ENCODE measurements at regions not wholly inside any gene's neighbourhood (a gene's known extent, or its start where the extent isn't known, plus 50 kb on each side); places are given as distances from the start of the nearest gene placed in this dataset.

GRCh38 chr3:102135316-102135715, 286.0 kb downstream of the NFKBIZ start:
- no peak for DNase-seq (ENCODE audit: low spot score)

GRCh38 chr3:102136183-102136582, 286.9 kb downstream of the NFKBIZ start:
- DNase-seq (ENCODE audit: low spot score) = no peak
- no peak for ATAC-seq (ENCODE audit: low FRiP score)
- TF ChIP-seq CTCF (IDR thresholded peaks at IDR 0.05) = no peak

More at GRCh38 chr3:102135316-102135715, 286.0 kb downstream of the NFKBIZ start:
- TF ChIP-seq CTCF (IDR thresholded peaks at IDR 0.05) = no peak
- no peak for ATAC-seq (ENCODE audit: low FRiP score)

- DNase-seq (ENCODE audit: low spot score) (no peak), ATAC-seq (ENCODE audit: low FRiP score) (no peak)
- no peak for TF ChIP-seq CTCF (IDR thresholded peaks at IDR 0.05)
Measured at GRCh38 chr3:102140116-102140515, 290.8 kb downstream of the NFKBIZ start.

- TF ChIP-seq CTCF (IDR thresholded peaks at IDR 0.05) = no peak
- peak; percentile 25 for ATAC-seq (ENCODE audit: low FRiP score)
Measured at GRCh38 chr3:102141096-102141927, 292.0 kb downstream of the NFKBIZ start.

GRCh38 chr3:102141928-102142239, 292.6 kb downstream of the NFKBIZ start:
- peak; percentile 88 for ATAC-seq (ENCODE audit: low FRiP score)
- no peak for DNase-seq (ENCODE audit: low spot score)
- TF ChIP-seq CTCF (IDR thresholded peaks at IDR 0.05) = no peak

More at GRCh38 chr3:102141096-102141927, 292.0 kb downstream of the NFKBIZ start:
- no peak for DNase-seq (ENCODE audit: low spot score)

GRCh38 chr3:102142379-102143060, 292.3 kb upstream of the ZPLD1 start:
- no peak for TF ChIP-seq CTCF (IDR thresholded peaks at IDR 0.05)
- ATAC-seq (ENCODE audit: low FRiP score) = no peak
- no peak for DNase-seq (ENCODE audit: low spot score)

GRCh38 chr3:102143536-102143935, 291.3 kb upstream of the ZPLD1 start:
- ATAC-seq (ENCODE audit: low FRiP score) = no peak
- no peak for DNase-seq (ENCODE audit: low spot score)
- no peak for TF ChIP-seq CTCF (IDR thresholded peaks at IDR 0.05)
